ENCODE measurements at regions not wholly inside any gene's neighbourhood (a gene's known extent, or its start where the extent isn't known, plus 50 kb on each side); places are given as distances from the start of the nearest gene placed in this dataset.

DNA sequence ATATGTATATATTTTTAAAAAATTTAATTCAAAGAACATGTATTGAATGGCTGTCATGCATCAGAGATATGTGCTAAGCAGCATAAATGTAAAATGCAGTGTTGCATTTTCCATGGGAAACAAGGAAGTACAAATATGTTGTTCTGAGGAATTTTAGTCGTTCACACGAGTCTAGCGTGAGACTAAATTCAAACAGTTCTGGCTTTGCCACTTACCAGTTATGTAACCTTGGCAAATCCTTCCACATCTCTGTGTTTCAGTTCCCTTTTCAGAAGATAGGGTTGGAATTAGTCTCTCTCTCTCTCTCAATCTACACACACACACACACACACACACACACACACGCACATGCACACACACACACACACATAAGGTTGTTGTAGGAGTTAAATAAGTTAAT is 305.4 kb downstream of the UTRN start:
- DNase-seq (no peak), ATAC-seq (replicated peaks) (peak; percentile 33 to 54)
- no peak overlapping the region for H3K27ac Mint-ChIP-seq
- H3K36me3 Mint-ChIP-seq = peaks cover 4 to 5% of the 10 kb centered on the region in 2 donors
- H3K4me1 Mint-ChIP-seq = peaks cover 9 to 12% of the 10 kb centered on the region in 2 donors
- H3K4me3 Mint-ChIP-seq = no peak overlapping the region
- peaks cover 0 to 4% of the 10 kb centered on the region in 2 donors for H3K9me3 Mint-ChIP-seq
- no peaks in the 10 kb centered on the region for H3K27me3 Mint-ChIP-seq

DNA sequence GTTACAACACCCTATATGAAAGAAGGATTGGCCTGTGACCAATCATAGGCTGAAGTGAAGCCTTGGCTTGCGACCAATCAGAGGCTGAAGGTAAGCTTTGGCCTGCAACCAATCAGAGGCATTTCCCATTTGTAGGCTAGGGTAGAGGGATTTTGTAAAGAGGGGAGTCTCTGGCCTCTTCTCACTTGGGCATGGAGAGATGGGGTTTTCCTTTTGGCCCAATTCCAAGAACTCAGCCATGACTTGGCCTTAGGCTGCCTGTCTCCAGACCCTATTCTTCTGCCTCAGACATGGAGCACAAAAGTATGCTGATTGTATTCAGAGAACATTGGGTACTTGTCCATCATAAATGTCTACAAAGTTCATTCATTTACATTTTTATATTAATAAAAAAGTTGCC is 308.3 kb downstream of the UTRN start:
- no peak for ATAC-seq (replicated peaks)
- H3K4me1 Mint-ChIP-seq = peaks cover 5 to 7% of the 10 kb centered on the region in 2 donors
- no peaks in the 10 kb centered on the region for H3K27me3 Mint-ChIP-seq
- H3K9me3 Mint-ChIP-seq = peaks cover 0 to 4% of the 10 kb centered on the region in 2 donors
- no peak overlapping the region for H3K4me3 Mint-ChIP-seq
- no peak for DNase-seq
- no peak overlapping the region for H3K27ac Mint-ChIP-seq
- H3K36me3 Mint-ChIP-seq = peaks cover 4 to 9% of the 10 kb centered on the region in 2 donors

DNA sequence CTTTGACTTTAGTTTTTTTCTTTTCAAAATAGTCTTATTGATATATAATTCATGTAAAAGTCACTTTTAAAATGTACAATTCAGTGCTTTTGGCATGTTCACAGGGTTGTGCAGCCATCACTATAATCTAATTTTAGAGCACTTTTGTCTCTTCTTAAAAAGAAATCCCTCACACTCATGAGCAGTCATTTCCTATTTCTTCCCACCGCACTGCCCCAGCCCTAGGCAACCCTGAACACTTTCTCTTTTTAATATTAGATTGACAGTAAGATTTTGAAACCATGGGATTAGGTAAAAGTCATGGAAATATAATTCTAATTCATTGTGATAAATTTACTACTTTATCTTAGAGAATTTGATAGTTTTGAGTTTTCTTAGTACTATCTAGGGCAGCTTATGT is 309.4 kb downstream of the UTRN start:
- DNase-seq (no peak), ATAC-seq (replicated peaks) (peak in 1 of 2 donors; percentile 53)
- Mint-ChIP-seq H3K27me3 (no peaks in the 10 kb centered on the region), H3K36me3 (peaks cover 4 to 9% of the 10 kb centered on the region in 2 donors), H3K4me1 (peaks cover 6 to 7% of the 10 kb centered on the region in 2 donors), H3K27ac (no peak overlapping the region), H3K4me3 (no peak overlapping the region), H3K9me3 (peaks cover 0 to 4% of the 10 kb centered on the region in 2 donors)

DNA sequence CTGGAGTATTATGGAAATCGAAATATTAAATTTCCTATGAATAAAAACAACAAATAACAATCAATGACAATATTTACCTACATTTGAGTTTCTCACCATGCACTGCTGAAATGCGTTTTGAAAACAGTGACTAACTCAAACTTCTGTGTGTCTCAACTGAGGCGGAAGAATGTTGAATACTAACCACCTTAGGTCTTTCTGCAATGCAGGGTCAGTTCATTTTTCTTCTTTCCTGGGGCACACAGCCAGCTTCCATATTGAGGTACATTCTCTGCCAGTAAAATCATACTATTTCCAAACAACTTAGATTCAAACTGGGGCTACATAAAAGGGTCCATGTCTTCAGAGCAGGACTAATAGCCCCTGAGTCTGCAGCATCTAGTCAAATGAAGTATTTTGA is 310.1 kb downstream of the UTRN start:
- Mint-ChIP-seq H3K36me3 (peaks cover 7 to 14% of the 10 kb centered on the region in 2 donors), H3K27me3 (no peaks in the 10 kb centered on the region), H3K27ac (no peak overlapping the region), H3K4me1 (peaks cover 6 to 7% of the 10 kb centered on the region in 2 donors), H3K4me3 (no peak overlapping the region), H3K9me3 (peaks cover 0 to 7% of the 10 kb centered on the region in 2 donors)
- DNase-seq (no peak), ATAC-seq (replicated peaks) (no peak)

DNA sequence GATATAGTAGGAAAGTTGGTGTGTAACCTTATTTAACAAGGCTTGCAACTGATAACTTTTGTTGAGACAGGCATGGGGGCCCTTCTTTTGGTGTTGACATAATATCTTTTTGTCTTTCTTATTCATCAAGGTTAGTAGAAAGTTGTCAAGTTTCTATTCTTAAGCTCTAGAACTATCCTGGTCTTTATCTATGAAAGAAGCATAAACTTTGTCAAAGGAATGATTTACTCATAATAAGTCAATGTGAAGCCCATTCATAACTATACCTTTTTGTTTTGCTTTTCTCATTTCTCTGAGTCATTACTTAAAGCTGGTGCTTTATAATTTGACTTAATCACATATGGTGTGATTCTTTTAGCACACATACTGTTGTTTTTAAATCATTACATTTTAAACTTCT is 312.4 kb downstream of the UTRN start:
- DNase-seq = no peak
- peak in 1 of 2 donors; percentile 43 for ATAC-seq (replicated peaks)
- no peaks in the 10 kb centered on the region for H3K27me3 Mint-ChIP-seq
- no peak overlapping the region for H3K4me3 Mint-ChIP-seq
- H3K36me3 Mint-ChIP-seq = peaks cover 12 to 27% of the 10 kb centered on the region in 2 donors
- peaks cover 9 to 12% of the 10 kb centered on the region in 2 donors for H3K4me1 Mint-ChIP-seq
- H3K27ac Mint-ChIP-seq = no peak overlapping the region
- H3K9me3 Mint-ChIP-seq = peaks cover 0 to 8% of the 10 kb centered on the region in 2 donors

DNA sequence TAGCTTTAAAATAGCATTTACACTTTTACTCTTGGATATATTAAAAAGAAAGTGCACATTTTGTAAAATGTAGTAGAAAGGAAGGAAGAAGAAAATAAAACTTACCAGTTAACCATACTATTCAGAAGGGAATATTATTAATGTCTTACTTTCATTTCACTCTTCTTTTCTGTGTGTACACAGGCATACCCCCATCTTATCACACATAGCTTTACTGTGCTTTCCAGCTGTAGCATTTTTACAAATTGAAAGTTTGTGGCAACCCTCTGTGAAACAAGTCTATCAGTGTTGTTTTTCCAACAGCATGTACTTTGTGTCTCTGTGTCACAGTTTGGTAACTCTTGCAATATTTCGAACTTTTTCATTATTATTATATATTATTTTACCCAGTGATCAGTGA is 314.5 kb downstream of the UTRN start:
- ATAC-seq (replicated peaks) = no peak
- peaks cover 9 to 14% of the 10 kb centered on the region in 2 donors for H3K4me1 Mint-ChIP-seq
- no peak overlapping the region for H3K4me3 Mint-ChIP-seq
- no peak overlapping the region for H3K27ac Mint-ChIP-seq
- H3K36me3 Mint-ChIP-seq = peaks cover 9 to 21% of the 10 kb centered on the region in 2 donors
- peaks cover 0 to 4% of the 10 kb centered on the region in 2 donors for H3K9me3 Mint-ChIP-seq
- no peaks in the 10 kb centered on the region for H3K27me3 Mint-ChIP-seq
- no peak for DNase-seq

DNA sequence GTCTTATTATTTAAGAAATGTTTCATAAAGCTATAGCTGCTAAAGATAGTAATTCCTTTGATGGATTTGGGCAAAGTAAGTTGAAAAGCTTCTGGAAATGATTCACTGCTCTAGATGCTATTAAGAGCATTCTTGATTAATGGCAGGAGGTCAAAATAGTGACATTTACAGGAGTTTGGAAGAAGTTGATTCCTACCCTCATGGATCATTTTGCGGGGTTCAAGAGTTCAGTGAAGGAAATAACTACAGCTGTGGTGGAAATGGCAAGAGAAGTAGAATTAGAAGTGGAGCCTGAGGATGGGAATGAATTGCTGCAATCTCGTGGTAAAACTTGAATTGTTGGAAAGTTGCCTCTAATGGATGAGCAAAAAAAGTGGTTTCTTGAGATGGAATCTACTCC is 316.1 kb downstream of the UTRN start:
- DNase-seq = no peak
- H3K36me3 Mint-ChIP-seq = peaks cover 9 to 25% of the 10 kb centered on the region in 2 donors
- no peaks in the 10 kb centered on the region for H3K27me3 Mint-ChIP-seq
- H3K27ac Mint-ChIP-seq = no peak overlapping the region
- no peak overlapping the region for H3K4me3 Mint-ChIP-seq
- H3K9me3 Mint-ChIP-seq = peaks cover 0 to 4% of the 10 kb centered on the region in 2 donors
- no peak for ATAC-seq (replicated peaks)
- H3K4me1 Mint-ChIP-seq = peaks cover 8 to 9% of the 10 kb centered on the region in 2 donors

DNA sequence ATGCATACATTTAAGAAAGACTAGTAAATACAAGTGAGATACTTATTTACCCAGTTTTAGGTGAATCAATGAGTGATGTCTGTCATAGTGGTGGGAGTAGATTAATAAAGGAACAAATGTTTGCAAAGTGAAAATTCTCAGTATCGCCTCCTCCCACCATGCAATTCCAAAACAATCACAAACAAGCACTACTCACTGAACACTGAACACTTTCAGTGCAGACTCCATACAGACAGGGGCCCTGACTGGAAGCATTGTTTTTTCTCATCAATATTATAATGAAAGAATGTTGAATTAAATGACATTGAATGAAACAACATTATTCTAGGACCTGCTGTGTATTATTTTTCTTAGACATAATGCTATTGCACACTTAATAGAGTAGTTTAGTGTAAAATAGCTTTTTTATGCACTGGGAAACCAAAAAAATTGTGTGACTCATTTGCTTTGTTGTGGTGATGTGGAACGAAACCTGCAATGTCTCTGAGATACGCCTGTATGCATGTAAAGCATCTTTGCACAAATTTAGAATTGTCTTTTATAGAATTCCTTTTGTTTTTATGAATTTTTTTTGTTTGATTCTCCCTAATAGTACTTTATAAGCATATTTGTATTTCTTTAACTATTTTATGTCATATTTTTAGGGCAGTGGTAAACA is 317.5 kb downstream of the UTRN start:
- no peak overlapping the region for H3K4me3 Mint-ChIP-seq
- H3K4me1 Mint-ChIP-seq = peaks cover 11% of the 10 kb centered on the region in 2 donors
- no peak overlapping the region for H3K27ac Mint-ChIP-seq
- peak in 1 of 2 donors; percentile 31 for ATAC-seq (replicated peaks)
- DNase-seq = no peak
- H3K9me3 Mint-ChIP-seq = peaks cover 0 to 4% of the 10 kb centered on the region in 2 donors
- no peaks in the 10 kb centered on the region for H3K27me3 Mint-ChIP-seq
- H3K36me3 Mint-ChIP-seq = peaks cover 14 to 32% of the 10 kb centered on the region in 2 donors

DNA sequence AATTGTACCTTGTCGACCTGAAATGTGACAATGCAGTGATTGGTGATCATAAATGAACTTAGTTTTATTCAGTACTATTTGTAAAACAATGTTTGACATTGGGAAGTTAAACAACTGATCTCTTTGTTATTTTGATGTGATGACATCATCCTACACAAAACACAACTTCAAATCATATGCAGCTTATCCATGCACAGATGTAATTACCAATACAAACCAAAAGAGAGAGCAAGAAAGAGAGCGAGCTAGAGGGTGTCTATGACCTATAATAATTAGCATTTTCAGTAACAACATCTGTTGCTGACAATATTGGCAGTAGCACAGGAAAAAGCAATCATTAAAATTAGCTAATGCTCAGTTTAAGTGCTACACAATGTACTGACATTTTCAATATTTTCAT is 320.9 kb downstream of the UTRN start:
- H3K36me3 Mint-ChIP-seq = peaks cover 16 to 32% of the 10 kb centered on the region in 2 donors
- H3K9me3 Mint-ChIP-seq = peaks cover 0 to 1% of the 10 kb centered on the region in 2 donors
- ATAC-seq (replicated peaks) (no peak), DNase-seq (no peak)
- no peak overlapping the region for H3K27ac Mint-ChIP-seq
- H3K27me3 Mint-ChIP-seq = no peaks in the 10 kb centered on the region
- H3K4me1 Mint-ChIP-seq = peaks cover 11 to 22% of the 10 kb centered on the region in 2 donors
- no peak overlapping the region for H3K4me3 Mint-ChIP-seq

DNA sequence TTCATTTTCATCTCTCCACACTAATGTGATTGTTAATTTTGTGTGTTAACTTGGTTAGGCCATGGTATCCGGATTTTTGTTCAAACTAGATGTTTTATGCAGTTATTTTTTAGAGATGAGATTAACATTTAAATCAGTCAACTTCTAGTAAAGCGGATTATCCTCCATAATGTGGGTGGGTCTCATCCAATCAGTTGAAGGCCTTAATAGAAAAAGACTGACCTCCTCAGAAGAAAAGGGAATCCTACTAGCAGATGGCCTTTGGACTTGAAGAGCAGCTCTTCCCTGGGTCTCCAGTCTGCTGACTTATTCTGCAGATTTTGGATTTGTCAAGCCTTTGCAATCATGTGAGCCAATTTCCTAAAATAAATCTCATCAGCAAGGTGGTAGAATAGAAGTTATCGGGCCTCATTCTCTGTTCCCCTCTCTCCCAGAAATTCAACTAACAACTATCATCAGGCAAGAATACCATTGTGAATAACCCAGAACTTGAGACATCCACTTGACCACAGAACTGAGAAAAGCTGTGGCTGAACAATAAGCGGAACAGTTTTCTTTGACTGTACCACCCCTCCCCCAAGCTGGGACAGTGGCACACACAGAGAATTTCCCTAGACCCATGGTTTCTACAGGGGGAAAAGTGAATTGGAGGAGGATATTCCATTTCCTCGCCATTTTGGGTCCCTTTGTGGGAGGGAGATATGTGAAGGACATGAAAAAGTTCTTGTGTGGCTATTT is 323.0 kb downstream of the UTRN start:
- Mint-ChIP-seq H3K36me3 (peaks cover 10 to 30% of the 10 kb centered on the region in 2 donors), H3K27me3 (no peaks in the 10 kb centered on the region), H3K4me3 (no peak overlapping the region), H3K27ac (no peak overlapping the region), H3K9me3 (no peaks in the 10 kb centered on the region), H3K4me1 (peaks cover 10 to 15% of the 10 kb centered on the region in 2 donors)
- ATAC-seq (replicated peaks) = no peak
- no peak for DNase-seq

DNA sequence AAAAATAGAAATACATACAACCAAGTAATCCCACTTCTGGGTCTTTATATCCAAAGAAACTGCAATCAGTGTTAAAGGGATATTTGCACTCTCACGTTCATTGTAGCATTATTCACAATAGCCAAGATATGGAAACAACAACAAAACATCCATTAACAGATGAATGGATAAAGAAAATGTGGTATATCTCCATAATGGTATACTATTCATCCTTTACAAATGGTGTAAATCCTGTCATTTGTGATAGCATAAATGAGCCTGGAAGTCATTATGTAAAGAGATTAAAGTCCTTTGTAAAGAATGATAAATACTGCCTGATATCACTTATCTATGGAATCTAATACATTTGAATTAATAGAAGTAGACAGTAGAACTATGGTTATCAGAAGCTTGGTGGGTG is 327.7 kb downstream of the UTRN start:
- Mint-ChIP-seq H3K36me3 (peaks cover 5 to 20% of the 10 kb centered on the region in 2 donors), H3K4me3 (no peak overlapping the region), H3K4me1 (peaks cover 16 to 45% of the 10 kb centered on the region in 2 donors), H3K27me3 (no peaks in the 10 kb centered on the region), H3K9me3 (no peaks in the 10 kb centered on the region), H3K27ac (no peak overlapping the region)
- DNase-seq (no peak), ATAC-seq (replicated peaks) (no peak)

DNA sequence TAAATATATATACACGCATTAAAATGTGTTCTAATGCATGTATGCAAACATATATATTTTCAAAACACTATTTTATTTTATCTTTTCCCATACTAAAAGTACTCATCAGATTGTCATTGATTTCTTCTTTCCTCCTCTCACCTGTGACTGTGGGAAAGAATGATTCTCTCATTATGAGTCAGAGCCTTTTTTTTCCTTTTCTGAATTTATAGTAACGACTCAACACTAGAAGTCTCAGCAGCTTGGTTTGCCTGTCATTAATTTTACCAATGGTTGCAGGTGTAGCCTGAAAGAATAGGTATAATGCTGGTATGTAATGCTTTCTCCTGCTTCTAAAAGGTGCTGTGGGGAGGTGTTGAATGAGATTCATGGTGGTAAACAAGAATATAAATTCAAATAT is 328.7 kb downstream of the UTRN start:
- Mint-ChIP-seq H3K4me1 (peaks cover 14 to 35% of the 10 kb centered on the region in 2 donors), H3K27ac (no peak overlapping the region), H3K4me3 (no peak overlapping the region), H3K27me3 (no peaks in the 10 kb centered on the region), H3K36me3 (peaks cover 0 to 14% of the 10 kb centered on the region in 2 donors), H3K9me3 (no peaks in the 10 kb centered on the region)
- DNase-seq (no peak), ATAC-seq (replicated peaks) (peak in 1 of 2 donors; percentile 69)

DNA sequence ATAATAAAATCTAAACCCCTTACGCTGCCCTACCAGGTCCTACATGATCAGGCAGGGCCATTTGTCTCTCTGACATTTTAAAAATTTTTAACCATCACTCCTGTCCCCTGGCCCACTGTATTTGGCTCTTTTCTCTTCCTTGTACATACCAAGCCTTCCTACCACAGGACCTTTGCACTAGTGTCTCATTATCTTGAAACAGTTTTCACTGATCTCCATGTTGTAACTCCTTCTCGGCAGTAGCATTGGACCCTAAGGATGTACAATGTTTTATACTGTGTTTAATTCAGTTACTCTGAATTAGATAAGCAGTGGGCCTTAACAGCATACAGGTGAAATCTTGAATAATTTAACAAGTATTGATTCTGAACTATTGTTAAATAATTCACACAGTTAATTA is 330.7 kb downstream of the UTRN start:
- ATAC-seq (replicated peaks) = no peak
- H3K9me3 Mint-ChIP-seq = no peaks in the 10 kb centered on the region
- peaks cover 0 to 6% of the 10 kb centered on the region in 2 donors for H3K36me3 Mint-ChIP-seq
- no peak overlapping the region for H3K27ac Mint-ChIP-seq
- peaks cover 13 to 41% of the 10 kb centered on the region in 2 donors for H3K4me1 Mint-ChIP-seq
- H3K4me3 Mint-ChIP-seq = no peak overlapping the region
- DNase-seq = no peak
- no peaks in the 10 kb centered on the region for H3K27me3 Mint-ChIP-seq

DNA sequence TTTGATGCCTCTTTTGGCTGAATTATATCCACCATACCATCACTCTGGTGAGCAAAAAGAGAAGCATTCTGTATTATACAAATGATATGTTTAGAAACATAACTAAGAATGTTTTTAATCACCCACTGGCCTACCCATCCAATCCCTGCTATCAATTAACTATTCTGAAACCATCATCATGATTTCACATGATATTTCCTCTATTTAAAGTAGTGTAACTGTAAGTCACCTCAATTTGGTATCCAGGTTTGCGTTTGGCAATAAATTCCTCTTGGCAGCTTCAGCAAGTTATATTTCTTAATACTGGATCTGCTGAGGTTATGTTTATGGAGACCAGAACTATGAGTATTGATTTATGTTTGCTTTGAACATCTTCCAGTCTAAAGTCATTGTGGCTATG is 332.1 kb downstream of the UTRN start:
- peaks cover 15 to 41% of the 10 kb centered on the region in 2 donors for H3K4me1 Mint-ChIP-seq
- no peak for ATAC-seq (replicated peaks)
- no peaks in the 10 kb centered on the region for H3K9me3 Mint-ChIP-seq
- H3K36me3 Mint-ChIP-seq = peaks cover 0 to 6% of the 10 kb centered on the region in 2 donors
- no peak for DNase-seq
- no peaks in the 10 kb centered on the region for H3K27me3 Mint-ChIP-seq
- H3K27ac Mint-ChIP-seq = peak overlapping the region; percentile 52
- no peak overlapping the region for H3K4me3 Mint-ChIP-seq

DNA sequence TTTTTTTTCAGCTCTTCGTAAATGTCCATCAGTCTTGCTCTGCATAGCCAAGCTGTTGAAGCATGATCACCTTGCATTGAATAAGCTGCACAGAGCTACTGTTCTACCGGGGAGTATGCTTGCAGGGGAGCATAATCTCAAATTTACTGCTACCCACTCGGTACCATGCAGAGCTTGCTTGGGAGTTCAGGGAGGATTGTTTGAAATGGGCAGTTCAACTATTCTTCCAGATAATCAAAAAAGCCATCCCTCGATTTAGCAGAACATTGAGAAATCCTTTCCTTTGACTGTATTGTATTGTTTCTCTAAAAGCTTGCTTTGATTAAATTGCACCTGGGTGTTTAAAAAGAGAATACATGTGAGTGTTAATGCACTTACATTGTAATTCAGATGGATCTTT is 332.6 kb downstream of the UTRN start:
- H3K9me3 Mint-ChIP-seq = no peaks in the 10 kb centered on the region
- H3K4me3 Mint-ChIP-seq = no peak overlapping the region
- H3K36me3 Mint-ChIP-seq = peaks cover 0 to 6% of the 10 kb centered on the region in 2 donors
- peak overlapping the region; percentile 52 for H3K27ac Mint-ChIP-seq
- H3K4me1 Mint-ChIP-seq = peaks cover 15 to 41% of the 10 kb centered on the region in 2 donors
- ATAC-seq (replicated peaks) (no peak), DNase-seq (no peak)
- H3K27me3 Mint-ChIP-seq = no peaks in the 10 kb centered on the region
